WTC11 (cell line): ENCODE measurements at regions not wholly inside any gene's neighbourhood (a gene's known extent, or its start where the extent isn't known, plus 50 kb on each side); places are given as distances from the start of the nearest gene placed in this dataset.

ENCODE experiments used
- ATF6 ChIP-seq: sonication (generic); formaldehyde crosslinking; IDR thresholded peaks from 2 replicates; pipeline ENCODE4 v1.8.1; 2023; ENCODE audit warnings: mild to moderate bottlenecking, missing genetic modification reagents
- CTCF ChIP-seq: fragments of 200-600 bp; IDR thresholded peaks from 2 replicates; pipeline ENCODE4 v1.8.0; 2022; ENCODE audit warnings: antibody characterized with exemption
- ELF4 ChIP-seq: sonication (generic); formaldehyde crosslinking; IDR thresholded peaks from 2 replicates; pipeline ENCODE4 v1.8.1; 2022; ENCODE audit warnings: low read depth, mild to moderate bottlenecking, moderate library complexity, missing genetic modification reagents
- ETV6 ChIP-seq: sonication (generic); formaldehyde crosslinking; IDR thresholded peaks from 2 replicates; pipeline ENCODE4 v1.8.1; 2022; ENCODE audit warnings: mild to moderate bottlenecking, missing genetic modification reagents
- FOXP4 ChIP-seq: sonication (generic); formaldehyde crosslinking; IDR thresholded peaks from 2 replicates; pipeline ENCODE4 v1.8.0; 2022; ENCODE audit warnings: mild to moderate bottlenecking, missing genetic modification reagents
- MAX ChIP-seq: sonication (generic); formaldehyde crosslinking; IDR thresholded peaks from 2 replicates; pipeline ENCODE4 v1.8.0; 2022; ENCODE audit warnings: mild to moderate bottlenecking, missing genetic modification reagents
- NR2C2 ChIP-seq: sonication (generic); formaldehyde crosslinking; IDR thresholded peaks from 2 replicates; pipeline ENCODE4 v1.8.0; 2022; ENCODE audit warnings: mild to moderate bottlenecking, missing genetic modification reagents
- SP1 ChIP-seq: sonication (generic); formaldehyde crosslinking; conservative IDR thresholded peaks from 2 replicates; pipeline ENCODE4 v1.8.1; 2022; ENCODE audit warnings: missing genetic modification reagents
- TCF7 ChIP-seq: sonication (generic); formaldehyde crosslinking; IDR thresholded peaks from 2 replicates; pipeline ENCODE4 v1.8.0; 2022; ENCODE audit warnings: mild to moderate bottlenecking, low read depth, missing genetic modification reagents, moderate library complexity
- TF ChIP-seq, protein P1 (sequence below): sonication (generic); formaldehyde crosslinking; IDR thresholded peaks from 2 replicates; pipeline ENCODE4 v1.8.1; 2023; ENCODE audit warnings: mild to moderate bottlenecking, missing genetic modification reagents, moderate library complexity

DNA sequence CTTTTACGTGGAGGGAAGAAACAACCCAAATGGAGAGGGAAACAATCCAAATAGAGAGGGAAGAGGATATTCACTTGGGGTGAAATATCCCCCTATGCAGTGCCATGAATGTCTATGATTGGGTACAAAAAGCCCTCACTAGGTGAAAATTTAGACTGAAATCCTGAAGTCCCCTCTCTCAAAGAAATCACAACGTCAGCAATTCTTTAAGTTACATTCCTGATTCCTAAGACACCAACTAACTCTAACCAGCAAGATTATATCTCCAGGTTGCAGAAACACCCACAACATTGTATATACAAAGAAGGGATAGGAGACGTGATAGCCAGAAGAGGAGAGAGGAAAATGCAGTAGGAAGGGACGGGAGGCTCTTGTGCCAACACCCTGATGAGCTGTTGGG, 374.3 kb downstream of the DCAF12L2 start:
- TF ChIP-seq CTCF (no peak), NR2C2 (no peak), ATF6 (CRISPR knock-in tag) (no peak), ELF4 (CRISPR knock-in tag) (no peak), MAX (CRISPR knock-in tag) (no peak), SP1 (CRISPR knock-in tag) (no peak), ETV6 (no peak), TCF7 (CRISPR knock-in tag) (no peak), FOXP4 (CRISPR knock-in tag) (no peak)
- TF ChIP-seq, protein P1, sequence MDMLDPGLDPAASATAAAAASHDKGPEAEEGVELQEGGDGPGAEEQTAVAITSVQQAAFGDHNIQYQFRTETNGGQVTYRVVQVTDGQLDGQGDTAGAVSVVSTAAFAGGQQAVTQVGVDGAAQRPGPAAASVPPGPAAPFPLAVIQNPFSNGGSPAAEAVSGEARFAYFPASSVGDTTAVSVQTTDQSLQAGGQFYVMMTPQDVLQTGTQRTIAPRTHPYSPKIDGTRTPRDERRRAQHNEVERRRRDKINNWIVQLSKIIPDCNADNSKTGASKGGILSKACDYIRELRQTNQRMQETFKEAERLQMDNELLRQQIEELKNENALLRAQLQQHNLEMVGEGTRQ, result no peak
